ENCODE measurements at regions not wholly inside any gene's neighbourhood (a gene's known extent, or its start where the extent isn't known, plus 50 kb on each side); places are given as distances from the start of the nearest gene placed in this dataset.

DNA sequence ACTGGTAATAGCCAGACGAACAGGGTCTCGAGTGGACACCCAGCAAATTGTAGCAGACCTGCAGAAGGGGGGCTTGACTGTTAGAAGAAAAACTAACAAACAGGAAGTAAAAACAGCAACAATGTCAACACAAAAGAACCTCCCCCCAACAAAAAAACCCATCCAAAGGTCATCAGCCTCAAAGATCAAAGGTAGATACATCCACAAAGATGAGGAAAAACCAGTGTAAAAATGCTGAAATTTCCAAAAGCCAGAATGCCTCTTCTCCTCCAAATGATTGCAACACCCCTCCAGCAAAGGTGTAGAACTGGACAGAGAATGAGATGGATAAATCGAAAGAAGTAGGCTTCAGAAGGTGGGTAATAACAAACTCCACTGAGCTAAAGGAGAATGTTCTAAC lies 313.0 kb upstream of the TEX13C start:
- TF ChIP-seq POLR2A (IDR thresholded peaks at IDR 0.05) = no peak
- TF ChIP-seq, protein P1, sequence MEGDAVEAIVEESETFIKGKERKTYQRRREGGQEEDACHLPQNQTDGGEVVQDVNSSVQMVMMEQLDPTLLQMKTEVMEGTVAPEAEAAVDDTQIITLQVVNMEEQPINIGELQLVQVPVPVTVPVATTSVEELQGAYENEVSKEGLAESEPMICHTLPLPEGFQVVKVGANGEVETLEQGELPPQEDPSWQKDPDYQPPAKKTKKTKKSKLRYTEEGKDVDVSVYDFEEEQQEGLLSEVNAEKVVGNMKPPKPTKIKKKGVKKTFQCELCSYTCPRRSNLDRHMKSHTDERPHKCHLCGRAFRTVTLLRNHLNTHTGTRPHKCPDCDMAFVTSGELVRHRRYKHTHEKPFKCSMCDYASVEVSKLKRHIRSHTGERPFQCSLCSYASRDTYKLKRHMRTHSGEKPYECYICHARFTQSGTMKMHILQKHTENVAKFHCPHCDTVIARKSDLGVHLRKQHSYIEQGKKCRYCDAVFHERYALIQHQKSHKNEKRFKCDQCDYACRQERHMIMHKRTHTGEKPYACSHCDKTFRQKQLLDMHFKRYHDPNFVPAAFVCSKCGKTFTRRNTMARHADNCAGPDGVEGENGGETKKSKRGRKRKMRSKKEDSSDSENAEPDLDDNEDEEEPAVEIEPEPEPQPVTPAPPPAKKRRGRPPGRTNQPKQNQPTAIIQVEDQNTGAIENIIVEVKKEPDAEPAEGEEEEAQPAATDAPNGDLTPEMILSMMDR (IDR thresholded peaks at IDR 0.05) = no peak

Measured in adrenal gland (tissue), 5 donors.